Lower leg skin (tissue), 3 donors: ENCODE measurements at regions not wholly inside any gene's neighbourhood (a gene's known extent, or its start where the extent isn't known, plus 50 kb on each side); places are given as distances from the start of the nearest gene placed in this dataset.

Experiments
- CTCF ChIP-seq, 3 donors: fragments of 450-650 bp; IDR thresholded peaks; one replicate each; pipeline ENCODE4 v1.5.1; 2016; ENCODE audit warnings: antibody characterized with exemption in 3 of 3, mild to moderate bottlenecking in 3 of 3, moderate library complexity in 2 of 3
- POLR2A ChIP-seq, 2 donors: fragments of 450-650 bp; IDR thresholded peaks; one replicate each; pipeline ENCODE4 v1.6.1; 2016 to 2017; ENCODE audit warnings: antibody characterized with exemption in 2 of 2, mild to moderate bottlenecking in 1 of 2, moderate library complexity in 1 of 2

GRCh38 chr13:92951273-92951890, 275.2 kb upstream of the GPC6 start:
- TF ChIP-seq CTCF (IDR thresholded peaks at IDR 0.05) (no peak), POLR2A (IDR thresholded peaks at IDR 0.05) (no peak)
